ENCODE measurements at regions not wholly inside any gene's neighbourhood (a gene's known extent, or its start where the extent isn't known, plus 50 kb on each side); places are given as distances from the start of the nearest gene placed in this dataset.

DNA sequence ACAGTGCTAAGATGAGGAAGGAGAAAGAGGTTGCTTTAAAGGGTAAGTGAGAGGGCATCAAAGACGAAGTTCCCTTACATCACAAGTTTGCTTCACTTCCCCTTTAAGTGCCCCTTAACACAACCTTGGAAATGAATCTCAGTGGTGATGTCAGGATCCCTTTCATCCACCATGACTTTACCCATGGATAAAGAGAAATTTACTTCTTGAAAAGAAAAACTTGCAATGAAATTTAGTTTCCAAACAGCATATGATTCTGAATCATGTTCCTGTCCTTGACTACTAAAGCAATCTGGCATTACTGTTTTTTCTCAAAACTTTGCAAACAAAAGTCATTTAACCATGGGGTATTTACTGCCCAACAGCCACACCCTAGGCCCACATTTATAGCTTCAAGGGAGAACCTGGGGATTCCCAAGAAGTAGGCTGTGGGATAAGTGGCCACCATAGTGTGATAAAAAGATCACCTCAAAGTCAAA is 135.9 kb downstream of the ITGB8 start:
- no peaks in the 10 kb centered on the region for H3K36me3 ChIP-seq (replicated peaks in 1 of 2)
- H3K4me3 ChIP-seq: no peak overlapping the region
- peaks cover 0 to 11% of the 10 kb centered on the region in 2 donors for H3K4me1 ChIP-seq (replicated peaks in 1 of 2)
- TF ChIP-seq, protein P1, sequence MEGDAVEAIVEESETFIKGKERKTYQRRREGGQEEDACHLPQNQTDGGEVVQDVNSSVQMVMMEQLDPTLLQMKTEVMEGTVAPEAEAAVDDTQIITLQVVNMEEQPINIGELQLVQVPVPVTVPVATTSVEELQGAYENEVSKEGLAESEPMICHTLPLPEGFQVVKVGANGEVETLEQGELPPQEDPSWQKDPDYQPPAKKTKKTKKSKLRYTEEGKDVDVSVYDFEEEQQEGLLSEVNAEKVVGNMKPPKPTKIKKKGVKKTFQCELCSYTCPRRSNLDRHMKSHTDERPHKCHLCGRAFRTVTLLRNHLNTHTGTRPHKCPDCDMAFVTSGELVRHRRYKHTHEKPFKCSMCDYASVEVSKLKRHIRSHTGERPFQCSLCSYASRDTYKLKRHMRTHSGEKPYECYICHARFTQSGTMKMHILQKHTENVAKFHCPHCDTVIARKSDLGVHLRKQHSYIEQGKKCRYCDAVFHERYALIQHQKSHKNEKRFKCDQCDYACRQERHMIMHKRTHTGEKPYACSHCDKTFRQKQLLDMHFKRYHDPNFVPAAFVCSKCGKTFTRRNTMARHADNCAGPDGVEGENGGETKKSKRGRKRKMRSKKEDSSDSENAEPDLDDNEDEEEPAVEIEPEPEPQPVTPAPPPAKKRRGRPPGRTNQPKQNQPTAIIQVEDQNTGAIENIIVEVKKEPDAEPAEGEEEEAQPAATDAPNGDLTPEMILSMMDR (IDR thresholded peaks at IDR 0.05): no peak
- TF ChIP-seq POLR2A (IDR thresholded peaks at IDR 0.05): no peak
- no peaks in the 10 kb centered on the region for H3K9me3 ChIP-seq (replicated peaks in 1 of 3)
- WGBS, 4 donors: 25 to 49% (median 32%) methylated on average over 1 of the region's 1 CpG
- H3K27me3 ChIP-seq: no peaks in the 10 kb centered on the region
- no peak for DNase-seq
- intact Hi-C loops (cut with DNase I): no loop called here
- peak overlapping the region in 3 of 5 donors; percentile 3 to 64 (median 57) for H3K27ac ChIP-seq

DNA sequence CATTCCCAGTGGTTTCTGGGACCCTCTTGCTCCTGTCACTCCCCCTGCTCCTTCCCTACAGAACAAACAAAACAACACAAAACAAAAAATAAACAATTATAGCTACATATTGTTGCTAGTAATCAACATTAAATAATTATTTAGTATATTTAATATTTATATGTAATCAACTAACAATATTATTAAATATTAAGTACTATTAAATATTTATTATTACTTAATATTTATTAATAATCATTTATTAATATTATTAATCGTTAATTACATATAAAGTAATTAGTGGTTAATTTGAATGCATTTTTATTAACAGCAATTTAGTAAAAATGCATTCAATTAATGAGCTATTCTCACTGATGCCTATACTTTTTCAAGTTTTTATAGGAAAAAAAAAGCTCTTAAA is 139.4 kb downstream of the ITGB8 start:
- no peak for DNase-seq
- 31 to 53% (median 39%) methylated on average over 1 of the region's 1 CpG for WGBS, 4 donors
- Histone ChIP-seq H3K4me3 (no peak overlapping the region), H3K36me3 (replicated peaks in 1 of 2) (no peaks in the 10 kb centered on the region), H3K27me3 (no peaks in the 10 kb centered on the region), H3K27ac (no peak overlapping the region), H3K9me3 (replicated peaks in 1 of 3) (no peaks in the 10 kb centered on the region), H3K4me1 (replicated peaks in 1 of 2) (peaks cover 0 to 11% of the 10 kb centered on the region in 2 donors)
- TF ChIP-seq POLR2A (IDR thresholded peaks at IDR 0.05): no peak
- TF ChIP-seq, protein P1 (IDR thresholded peaks at IDR 0.05): no peak
- intact Hi-C loops (cut with DNase I): no loop called here

DNA sequence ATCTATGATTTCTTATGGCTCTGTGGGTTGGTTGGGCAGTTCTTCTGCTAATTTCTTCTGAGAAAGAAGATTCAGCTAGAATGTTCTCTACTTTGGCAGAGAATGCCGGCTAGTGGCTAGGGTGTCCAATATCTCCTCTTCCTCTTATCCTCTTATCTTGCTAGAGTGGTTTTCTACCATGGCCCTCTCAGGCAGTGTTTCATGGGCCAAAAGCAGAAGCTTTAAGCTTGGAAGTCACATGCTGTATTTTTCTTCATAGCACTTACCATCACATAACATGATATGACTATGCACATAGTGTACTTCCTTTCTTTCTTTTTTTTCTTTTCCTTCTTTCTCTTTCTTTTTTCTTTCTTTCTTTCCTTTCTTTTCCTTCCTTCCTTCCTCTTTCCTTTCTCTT is 140.0 kb downstream of the ITGB8 start:
- no peaks in the 10 kb centered on the region for H3K27me3 ChIP-seq
- 71 to 86% (median 80%) methylated on average over 1 of the region's 1 CpG for WGBS, 4 donors
- H3K27ac ChIP-seq: no peak overlapping the region
- no peaks in the 10 kb centered on the region for H3K36me3 ChIP-seq (replicated peaks in 1 of 2)
- no peak overlapping the region for H3K4me3 ChIP-seq
- TF ChIP-seq, protein P1 (IDR thresholded peaks at IDR 0.05): no peak
- TF ChIP-seq POLR2A (IDR thresholded peaks at IDR 0.05): no peak
- intact Hi-C loops (cut with DNase I): no loop called here
- H3K4me1 ChIP-seq (replicated peaks in 1 of 2): peaks cover 0 to 11% of the 10 kb centered on the region in 2 donors
- peak in 2 of 7 donors; percentile 13 to 16 for DNase-seq
- H3K9me3 ChIP-seq (replicated peaks in 1 of 3): no peaks in the 10 kb centered on the region

DNA sequence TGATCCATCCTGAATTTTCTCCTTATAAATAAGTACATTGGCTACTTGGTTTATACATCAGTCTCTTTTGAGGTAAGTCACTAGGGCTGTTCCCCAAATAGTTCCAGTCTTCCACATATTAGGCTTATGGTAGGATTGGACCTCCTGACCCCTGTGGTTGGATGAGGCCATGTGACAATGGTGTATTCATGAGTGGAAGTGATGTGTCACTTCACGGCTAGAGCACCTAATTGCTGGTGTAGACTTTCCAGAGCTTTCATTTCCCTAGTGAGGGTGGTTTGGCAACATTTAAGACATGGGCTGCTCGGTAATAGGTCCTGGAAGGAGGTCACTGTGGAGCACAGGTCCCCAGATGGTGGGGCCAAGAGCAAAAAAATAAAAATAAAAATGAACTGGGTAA is 141.2 kb upstream of the ABCB5 start:
- Histone ChIP-seq H3K27ac (no peak overlapping the region), H3K4me3 (no peak overlapping the region), H3K4me1 (replicated peaks in 1 of 2) (no peaks in the 10 kb centered on the region), H3K27me3 (no peaks in the 10 kb centered on the region), H3K9me3 (replicated peaks in 1 of 3) (no peaks in the 10 kb centered on the region), H3K36me3 (replicated peaks in 1 of 2) (no peaks in the 10 kb centered on the region)
- 42 to 88% (median 64%) methylated on average over 2 of the region's 2 CpGs for WGBS, 4 donors
- intact Hi-C loops (cut with DNase I): no loop called here
- DNase-seq: no peak
- TF ChIP-seq, protein P1 (IDR thresholded peaks at IDR 0.05): no peak
- TF ChIP-seq POLR2A (IDR thresholded peaks at IDR 0.05): no peak

All from adrenal gland (tissue), 9 donors.